HCT116 (cell line): ENCODE measurements at regions not wholly inside any gene's neighbourhood (a gene's known extent, or its start where the extent isn't known, plus 50 kb on each side); places are given as distances from the start of the nearest gene placed in this dataset.

Experiments used
- ATAC-seq: fragments of 200-7000 bp; cut with Tn5 transposase; 2 replicates; pipeline ENCODE4 v1.9.1; 2020; ENCODE audit warnings: mild to moderate bottlenecking, moderate library complexity
- BruUV-seq: library from RNA; stranded (reverse); fragments of 400-500 nt; replicated peaks from 2 replicates; lab custom pipeline; 2021; lab: Mats Ljungman, UMichigan
- CTCF ChIA-PET: fragments of 300-600 bp; sonication (Branson Sonifier 250); formaldehyde crosslinking; loops from one replicate; lab custom pipeline; 2021; ENCODE audit warnings: antibody characterized with exemption; lab: Charles Lee
- POLR2A ChIA-PET: fragments of 300-600, 350-600 bp; sonication (Branson Sonifier 250); formaldehyde crosslinking; loops from one replicate; lab custom pipeline; 2021; ENCODE audit warnings: antibody characterized with exemption; lab: Charles Lee
- RAD21 ChIA-PET, 2 experiments: fragments of 300-600 bp; sonication (Branson Sonifier 250); formaldehyde crosslinking; loops; one replicate each; lab custom pipeline; 2023; ENCODE audit warnings: low total read pairs in 2 of 2; ENCODE audit not compliant: uncharacterized antibody in 2 of 2, unreplicated experiment in 2 of 2, low non-redundant PET in 1 of 2; lab: Charles Lee
- DNase-seq: peaks from one replicate; pipeline ENCODE4 v3.0.0-alpha.2; 2010; ENCODE audit warnings: low read depth, low spot score
- H2AFZ ChIP-seq: fragments of 200-600 bp; shearing (Covaris generic), sonication (generic); 2 replicates; pipeline ENCODE4 v1.6.1; 2017; ENCODE audit warnings: low read depth, mixed run types, mixed read lengths, antibody characterized with exemption, low read length; ENCODE audit not compliant: poor library complexity, severe bottlenecking
- H3K27ac ChIP-seq: 2 replicates; pipeline ENCODE4 v1.5.1; 2012; ENCODE audit warnings: low read depth, low read length
- H3K27me3 ChIP-seq: fragments of 200-600 bp; sonication (generic); 2 replicates; pipeline ENCODE4 v1.6.1; 2016; ENCODE audit warnings: mixed run types, low read length, mixed read lengths; ENCODE audit not compliant: insufficient read depth
- H3K36me3 ChIP-seq, 2 experiments: fragments of 200-500 bp in 1 of 2; fragments of 200-600 bp in 1 of 2; sonication (Bioruptor generic) in 1 of 2; sonication (generic) in 1 of 2; 2 replicates each; pipeline versions ENCODE4 v1.5.1 to v1.6.1; 2014 to 2016; ENCODE audit warnings: low read length in 2 of 2, inconsistent platforms in 1 of 2, mixed read lengths in 1 of 2, mixed run types in 1 of 2; ENCODE audit not compliant: insufficient read depth in 2 of 2, control insufficient read depth in 1 of 2
- H3K4me1 ChIP-seq, 2 experiments: fragments of 200-600 bp in 1 of 2; sonication (generic) in 1 of 2; 2 replicates each; pipeline versions ENCODE4 v1.5.1 to v1.6.1; 2012 to 2017; ENCODE audit warnings: low read length in 2 of 2, inconsistent platforms in 1 of 2, mild to moderate bottlenecking in 1 of 2, mixed read lengths in 1 of 2, mixed run types in 1 of 2, moderate library complexity in 1 of 2; ENCODE audit not compliant: insufficient read depth in 2 of 2, control insufficient read depth in 1 of 2
- H3K4me2 ChIP-seq: fragments of 200-600 bp; sonication (generic); 2 replicates; pipeline ENCODE4 v1.6.1; 2017; ENCODE audit warnings: mixed run types, low read length, mixed read lengths
- H3K4me3 ChIP-seq, 2 experiments: fragments of 200-600 bp in 1 of 2; sonication (generic) in 1 of 2; replicated peaks in 1 of 2; 2 replicates each; pipeline ENCODE4 v1.5.1; 2011 to 2016; ENCODE audit warnings: low read length in 2 of 2, control low read depth in 1 of 2, low read depth in 1 of 2, mild to moderate bottlenecking in 1 of 2, mixed read lengths in 1 of 2, mixed run types in 1 of 2
- H3K79me2 ChIP-seq: fragments of 200-600 bp; sonication (generic); 2 replicates; pipeline ENCODE4 v1.6.1; 2017; ENCODE audit warnings: mild to moderate bottlenecking, mixed run types, low read length, moderate library complexity, mixed read lengths; ENCODE audit not compliant: insufficient read depth
- H3K9ac ChIP-seq: fragments of 200-600 bp; sonication (generic); 2 replicates; pipeline ENCODE4 v1.6.1; 2016; ENCODE audit warnings: low read length, mixed read lengths
- H3K9me2 ChIP-seq: fragments of 200-600 bp; sonication (generic), shearing (Covaris generic); 2 replicates; pipeline ENCODE4 v1.6.1; 2017; ENCODE audit warnings: mixed run types, mild to moderate bottlenecking, moderate library complexity; ENCODE audit not compliant: insufficient read depth
- H3K9me3 ChIP-seq, 2 experiments: fragments of 200-500 bp in 1 of 2; fragments of 200-600 bp in 1 of 2; sonication (Bioruptor generic) in 1 of 2; sonication (generic) in 1 of 2; 2 replicates each; pipeline ENCODE4 v1.6.1; 2014 to 2017; ENCODE audit warnings: low read length in 2 of 2, mixed read lengths in 2 of 2, inconsistent platforms in 1 of 2, low read depth in 1 of 2, mild to moderate bottlenecking in 1 of 2, mixed run types in 1 of 2, moderate library complexity in 1 of 2; ENCODE audit not compliant: control insufficient read depth in 1 of 2, insufficient read depth in 1 of 2
- H4K20me1 ChIP-seq: fragments of 200-600 bp; sonication (generic), shearing (Covaris generic); 2 replicates; pipeline ENCODE4 v1.6.1; 2017; ENCODE audit warnings: mixed run types, mild to moderate bottlenecking, moderate library complexity; ENCODE audit not compliant: insufficient read depth
- CEBPB ChIP-seq: IDR thresholded peaks from 2 replicates; pipeline ENCODE4 v1.6.1; 2012; ENCODE audit warnings: low read depth
- POLR2AphosphoS5 ChIP-seq: IDR thresholded peaks from 2 replicates; pipeline ENCODE4 v1.6.1; 2011; ENCODE audit warnings: mild to moderate bottlenecking, low read depth, low read length, moderate library complexity
- REST ChIP-seq: IDR thresholded peaks from 2 replicates; pipeline ENCODE4 v1.6.1; 2012; ENCODE audit warnings: low read depth
- ZFX ChIP-seq: fragments of 450-650 bp; IDR thresholded peaks from 2 replicates; pipeline ENCODE4 v1.6.1; 2017
- ZNF274 ChIP-seq: fragments of 200-500 bp; sonication (Bioruptor generic); IDR thresholded peaks from 2 replicates; pipeline ENCODE4 v1.6.1; 2014; ENCODE audit warnings: mild to moderate bottlenecking, low read depth, low read length, inconsistent platforms
- intact Hi-C: fragments of 100-400 bp; cut with micrococcal nuclease; formaldehyde crosslinking; loops from 2 replicates; pipeline ENCODE4 v1.10.0; 2022
- TF ChIP-seq, protein P1 (sequence below): IDR thresholded peaks from 2 replicates; pipeline ENCODE4 v1.6.1; 2011; ENCODE audit warnings: mild to moderate bottlenecking, low read length, moderate library complexity; ENCODE audit not compliant: insufficient replicate concordance; ENCODE audit errors: extremely low read depth

DNA sequence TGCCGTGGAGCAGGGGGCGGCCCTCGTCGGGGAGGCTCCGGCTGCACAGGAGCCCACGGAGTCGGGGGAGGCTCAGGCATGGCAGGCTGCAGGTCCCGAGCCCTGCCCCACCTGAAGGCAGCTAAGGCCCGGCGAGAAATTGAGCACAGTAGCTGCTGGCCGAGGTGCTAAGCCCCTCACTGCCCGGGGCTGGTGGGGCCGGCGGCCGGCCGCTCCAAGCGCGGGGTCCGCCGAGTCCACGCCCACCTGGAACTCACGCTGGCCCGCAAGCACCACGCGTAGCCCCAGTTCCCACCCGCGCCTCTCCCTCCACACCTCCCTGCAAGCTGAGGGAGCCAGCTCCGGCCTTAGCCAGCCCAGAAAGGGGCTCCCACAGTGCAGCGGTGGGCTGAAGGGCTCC, 589.4 kb downstream of the PPP4R3C start:
- no peaks in the 10 kb centered on the region for H3K27me3 ChIP-seq
- H3K4me3 ChIP-seq, result no peak overlapping the region
- POLR2A ChIA-PET, result no interaction called here
- no peak overlapping the region for H3K9ac ChIP-seq
- no peaks in the 10 kb centered on the region for H3K9me3 ChIP-seq
- H3K9me2 ChIP-seq, result no peaks in the 10 kb centered on the region
- no peak overlapping the region for H3K27ac ChIP-seq
- no peaks in the 10 kb centered on the region for H3K4me1 ChIP-seq
- CTCF ChIA-PET, result no interaction called here
- RAD21 ChIA-PET, result no interaction called here
- TF ChIP-seq CEBPB (no peak), ZNF274 (no peak), POLR2AphosphoS5 (no peak), ZFX (no peak), REST (no peak)
- TF ChIP-seq, protein P1, sequence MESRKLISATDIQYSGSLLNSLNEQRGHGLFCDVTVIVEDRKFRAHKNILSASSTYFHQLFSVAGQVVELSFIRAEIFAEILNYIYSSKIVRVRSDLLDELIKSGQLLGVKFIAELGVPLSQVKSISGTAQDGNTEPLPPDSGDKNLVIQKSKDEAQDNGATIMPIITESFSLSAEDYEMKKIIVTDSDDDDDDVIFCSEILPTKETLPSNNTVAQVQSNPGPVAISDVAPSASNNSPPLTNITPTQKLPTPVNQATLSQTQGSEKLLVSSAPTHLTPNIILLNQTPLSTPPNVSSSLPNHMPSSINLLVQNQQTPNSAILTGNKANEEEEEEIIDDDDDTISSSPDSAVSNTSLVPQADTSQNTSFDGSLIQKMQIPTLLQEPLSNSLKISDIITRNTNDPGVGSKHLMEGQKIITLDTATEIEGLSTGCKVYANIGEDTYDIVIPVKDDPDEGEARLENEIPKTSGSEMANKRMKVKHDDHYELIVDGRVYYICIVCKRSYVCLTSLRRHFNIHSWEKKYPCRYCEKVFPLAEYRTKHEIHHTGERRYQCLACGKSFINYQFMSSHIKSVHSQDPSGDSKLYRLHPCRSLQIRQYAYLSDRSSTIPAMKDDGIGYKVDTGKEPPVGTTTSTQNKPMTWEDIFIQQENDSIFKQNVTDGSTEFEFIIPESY, result no peak
- intact Hi-C loops, result no loop called here
- BruUV-seq, result no TSS peak
- no peak overlapping the region for H2AFZ ChIP-seq
- no peaks in the 10 kb centered on the region for H4K20me1 ChIP-seq
- no peak overlapping the region for H3K4me2 ChIP-seq
- DNase-seq (no peak), ATAC-seq (no peak)
- no peaks in the 10 kb centered on the region for H3K36me3 ChIP-seq
- H3K79me2 ChIP-seq, result no peaks in the 10 kb centered on the region
